Mesothelial cell of epicardium (in vitro differentiated cells): ENCODE measurements at regions not wholly inside any gene's neighbourhood (a gene's known extent, or its start where the extent isn't known, plus 50 kb on each side); places are given as distances from the start of the nearest gene placed in this dataset.

ENCODE experiments used
- DNase-seq, 2 experiments: peaks; one replicate each; pipeline ENCODE4 v3.0.0; 2021; ENCODE audit warnings: low spot score in 2 of 2; ENCODE audit not compliant: unreplicated experiment in 2 of 2
- H3K27ac Mint-ChIP-seq: 2 replicates; pipeline ENCODE4 v1.8.0; 2021; ENCODE audit warnings: mixed read lengths
- H3K27me3 Mint-ChIP-seq: 2 replicates; pipeline ENCODE4 v1.8.0; 2021; ENCODE audit warnings: low read depth, mixed read lengths
- H3K36me3 Mint-ChIP-seq: 2 replicates; pipeline ENCODE4 v1.8.0; 2021; ENCODE audit warnings: mixed read lengths
- H3K4me1 Mint-ChIP-seq: 2 replicates; pipeline ENCODE4 v1.8.0; 2021; ENCODE audit warnings: mixed read lengths
- H3K4me3 Mint-ChIP-seq: 2 replicates; pipeline ENCODE4 v1.8.0; 2021; ENCODE audit warnings: mild to moderate bottlenecking, moderate library complexity, mixed read lengths
- H3K9me3 Mint-ChIP-seq: 2 replicates; pipeline ENCODE4 v1.8.0; 2021; ENCODE audit warnings: mixed read lengths
- CTCF ChIP-seq: fragments of 200-600 bp; sonication (generic); IDR thresholded peaks from one replicate; pipeline ENCODE4 v1.5.0; 2021; ENCODE audit warnings: antibody characterized with exemption; ENCODE audit not compliant: unreplicated experiment

GRCh38 chr9:28810388-28811075 is 1237.3 kb upstream of the C9orf72 start:
- Mint-ChIP-seq H3K36me3 (no peaks in the 10 kb centered on the region), H3K27me3 (no peaks in the 10 kb centered on the region), H3K4me1 (peaks cover 9% of the 10 kb centered on the region), H3K4me3 (no peak overlapping the region), H3K9me3 (peaks cover 5% of the 10 kb centered on the region), H3K27ac (no peak overlapping the region)
- DNase-seq, result no peak
- no peak for TF ChIP-seq CTCF

- peaks cover 7% of the 10 kb centered on the region for H3K4me1 Mint-ChIP-seq
- H3K4me3 Mint-ChIP-seq, result no peak overlapping the region
- no peaks in the 10 kb centered on the region for H3K9me3 Mint-ChIP-seq
- no peak for TF ChIP-seq CTCF
- no peak overlapping the region for H3K27ac Mint-ChIP-seq
- peaks cover 8% of the 10 kb centered on the region for H3K27me3 Mint-ChIP-seq
- no peaks in the 10 kb centered on the region for H3K36me3 Mint-ChIP-seq
- no peak for DNase-seq
Measured at GRCh38 chr9:28820741-28821140, 1247.5 kb upstream of the C9orf72 start.

- peaks cover 10% of the 10 kb centered on the region for H3K27me3 Mint-ChIP-seq
- H3K4me3 Mint-ChIP-seq, result no peak overlapping the region
- H3K4me1 Mint-ChIP-seq, result peaks cover 7% of the 10 kb centered on the region
- DNase-seq, result no peak
- TF ChIP-seq CTCF, result no peak
- H3K27ac Mint-ChIP-seq, result no peak overlapping the region
- no peaks in the 10 kb centered on the region for H3K9me3 Mint-ChIP-seq
- no peaks in the 10 kb centered on the region for H3K36me3 Mint-ChIP-seq
Measured at GRCh38 chr9:28821240-28821639, 1248.0 kb upstream of the C9orf72 start.

GRCh38 chr9:28824432-28824963 is 1251.2 kb upstream of the C9orf72 start:
- H3K27me3 Mint-ChIP-seq, result peaks cover 16% of the 10 kb centered on the region
- no peaks in the 10 kb centered on the region for H3K36me3 Mint-ChIP-seq
- no peak for DNase-seq
- TF ChIP-seq CTCF, result no peak
- H3K27ac Mint-ChIP-seq, result no peak overlapping the region
- no peaks in the 10 kb centered on the region for H3K9me3 Mint-ChIP-seq
- peaks cover 7% of the 10 kb centered on the region for H3K4me1 Mint-ChIP-seq
- no peak overlapping the region for H3K4me3 Mint-ChIP-seq

GRCh38 chr9:28832168-28832770 is 1259.0 kb upstream of the C9orf72 start:
- no peaks in the 10 kb centered on the region for H3K36me3 Mint-ChIP-seq
- no peak for DNase-seq
- H3K27me3 Mint-ChIP-seq, result peaks cover 31% of the 10 kb centered on the region
- no peak overlapping the region for H3K27ac Mint-ChIP-seq
- no peak overlapping the region for H3K4me3 Mint-ChIP-seq
- no peaks in the 10 kb centered on the region for H3K9me3 Mint-ChIP-seq
- peaks cover 14% of the 10 kb centered on the region for H3K4me1 Mint-ChIP-seq
- no peak for TF ChIP-seq CTCF
